Right kidney (tissue), 1 donor: ENCODE measurements at regions not wholly inside any gene's neighbourhood (a gene's known extent, or its start where the extent isn't known, plus 50 kb on each side); places are given as distances from the start of the nearest gene placed in this dataset.
"Not testable (repeated sequence)": the region's sequence is repeated elsewhere in the genome, so short reads cannot be mapped to it uniquely, and the experiment has no call there.

Experiments used
- DNase-seq: peaks from one replicate; pipeline ENCODE4 v3.0.0-alpha.2; 2016

- no peak for DNase-seq
Observed at GRCh38 chr21:17738176-17738953, 80.8 kb downstream of the C21orf91 start.

- no peak for DNase-seq
Observed at GRCh38 chr21:17736072-17736471, 83.1 kb downstream of the C21orf91 start.

- no peak for DNase-seq
Observed at GRCh38 chr21:17733209-17733608, 85.9 kb downstream of the C21orf91 start.

- DNase-seq: no peak
Observed at GRCh38 chr21:17732306-17732705, 86.8 kb downstream of the C21orf91 start.

- DNase-seq: no peak
Observed at GRCh38 chr21:17731554-17731953, 87.6 kb downstream of the C21orf91 start.

- no peak for DNase-seq
Observed at GRCh38 chr21:17730782-17731181, 88.4 kb downstream of the C21orf91 start.

- no peak for DNase-seq
Observed at GRCh38 chr21:17729455-17729854, 89.7 kb downstream of the C21orf91 start.

- DNase-seq: no peak
Observed at GRCh38 chr21:17727361-17727760, 91.8 kb downstream of the C21orf91 start.

- no peak for DNase-seq
Observed at GRCh38 chr21:17726047-17726829, 92.9 kb downstream of the C21orf91 start.

- no peak for DNase-seq
Observed at GRCh38 chr21:17725339-17725738, 93.8 kb downstream of the C21orf91 start.

- no peak for DNase-seq
Observed at GRCh38 chr21:17712887-17713286, 100.2 kb upstream of the BTG3 start.

GRCh38 chr21:17711896-17712295, 99.2 kb upstream of the BTG3 start:
- no peak for DNase-seq

- DNase-seq: no peak
Observed at GRCh38 chr21:17709266-17709611, 96.5 kb upstream of the BTG3 start.

GRCh38 chr21:17708522-17709265, 96.0 kb upstream of the BTG3 start:
- no peak for DNase-seq

GRCh38 chr21:17699524-17700189, 87.0 kb upstream of the BTG3 start:
- no peak for DNase-seq

- DNase-seq: no peak
Observed at GRCh38 chr21:17697473-17697872, 84.8 kb upstream of the BTG3 start.

- not testable (repeated sequence) for DNase-seq
Observed at GRCh38 chr21:17694416-17694815, 81.7 kb upstream of the BTG3 start.

GRCh38 chr21:17693801-17694200, 81.1 kb upstream of the BTG3 start:
- no peak for DNase-seq

GRCh38 chr21:17690078-17690494, 77.4 kb upstream of the BTG3 start:
- no peak for DNase-seq

GRCh38 chr21:17688912-17689874, 76.5 kb upstream of the BTG3 start:
- DNase-seq: peak; percentile 21

- no peak for DNase-seq
Observed at GRCh38 chr21:17682924-17683323, 70.2 kb upstream of the BTG3 start.
